ENCODE measurements at regions not wholly inside any gene's neighbourhood (a gene's known extent, or its start where the extent isn't known, plus 50 kb on each side); places are given as distances from the start of the nearest gene placed in this dataset.

DNA sequence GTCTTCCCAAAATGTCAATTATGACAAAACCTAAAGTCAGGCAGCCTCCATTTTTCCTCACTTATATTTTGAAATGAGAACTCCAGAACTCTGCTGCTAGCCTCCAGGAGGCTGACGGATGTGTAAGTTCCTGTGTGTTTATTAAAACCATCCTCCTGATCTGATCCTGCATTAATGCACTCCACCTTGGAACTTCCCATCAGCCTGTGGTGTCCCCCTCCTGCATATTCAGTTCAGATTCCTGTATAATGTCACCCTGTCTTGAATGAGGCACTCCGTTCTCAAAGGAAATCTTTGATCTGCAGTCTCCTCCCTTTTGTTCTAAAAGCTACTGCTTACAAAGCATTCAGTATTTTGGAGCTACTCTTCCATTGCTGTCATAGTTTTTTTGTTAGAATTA is 318.2 kb upstream of the ONECUT1 start:
- TF ChIP-seq, protein P1, sequence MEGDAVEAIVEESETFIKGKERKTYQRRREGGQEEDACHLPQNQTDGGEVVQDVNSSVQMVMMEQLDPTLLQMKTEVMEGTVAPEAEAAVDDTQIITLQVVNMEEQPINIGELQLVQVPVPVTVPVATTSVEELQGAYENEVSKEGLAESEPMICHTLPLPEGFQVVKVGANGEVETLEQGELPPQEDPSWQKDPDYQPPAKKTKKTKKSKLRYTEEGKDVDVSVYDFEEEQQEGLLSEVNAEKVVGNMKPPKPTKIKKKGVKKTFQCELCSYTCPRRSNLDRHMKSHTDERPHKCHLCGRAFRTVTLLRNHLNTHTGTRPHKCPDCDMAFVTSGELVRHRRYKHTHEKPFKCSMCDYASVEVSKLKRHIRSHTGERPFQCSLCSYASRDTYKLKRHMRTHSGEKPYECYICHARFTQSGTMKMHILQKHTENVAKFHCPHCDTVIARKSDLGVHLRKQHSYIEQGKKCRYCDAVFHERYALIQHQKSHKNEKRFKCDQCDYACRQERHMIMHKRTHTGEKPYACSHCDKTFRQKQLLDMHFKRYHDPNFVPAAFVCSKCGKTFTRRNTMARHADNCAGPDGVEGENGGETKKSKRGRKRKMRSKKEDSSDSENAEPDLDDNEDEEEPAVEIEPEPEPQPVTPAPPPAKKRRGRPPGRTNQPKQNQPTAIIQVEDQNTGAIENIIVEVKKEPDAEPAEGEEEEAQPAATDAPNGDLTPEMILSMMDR (IDR thresholded peaks at IDR 0.05) = no peak
- TF ChIP-seq POLR2A (IDR thresholded peaks at IDR 0.05) = no peak

Measured in uterus (tissue), 2 donors.